DND-41 (cell line): ENCODE measurements at regions not wholly inside any gene's neighbourhood (a gene's known extent, or its start where the extent isn't known, plus 50 kb on each side); places are given as distances from the start of the nearest gene placed in this dataset.

Source experiments
- ATAC-seq: fragments of 200-7000 bp; cut with Tn5 transposase; 3 replicates; pipeline ENCODE4 v1.9.1; 2021; ENCODE audit warnings: low read depth; ENCODE audit not compliant: insufficient read depth
- DNase-seq: peaks from one replicate; pipeline ENCODE4 v3.0.0-alpha.2; 2020
- H2AFZ ChIP-seq: 2 replicates; pipeline ENCODE4 v1.6.0; 2012; ENCODE audit warnings: low read depth, low read length
- H3K27ac ChIP-seq: 2 replicates; pipeline ENCODE4 v1.5.1; 2012; ENCODE audit warnings: low read length, inconsistent platforms
- H3K27me3 ChIP-seq: fragments of 200-600 bp; sonication (generic); 2 replicates; pipeline ENCODE4 v1.6.0; 2012; ENCODE audit warnings: low read length, mild to moderate bottlenecking, inconsistent platforms; ENCODE audit not compliant: insufficient read depth, poor library complexity
- H3K36me3 ChIP-seq: 2 replicates; pipeline ENCODE4 v1.5.1; 2012; ENCODE audit warnings: low read length, inconsistent platforms; ENCODE audit not compliant: insufficient read depth
- H3K4me1 ChIP-seq: 2 replicates; pipeline ENCODE4 v1.5.1; 2012; ENCODE audit warnings: mild to moderate bottlenecking, low read length; ENCODE audit not compliant: insufficient read depth
- H3K4me2 ChIP-seq: 2 replicates; pipeline ENCODE4 v1.6.0; 2012; ENCODE audit warnings: mild to moderate bottlenecking, moderate library complexity, low read length, inconsistent platforms; ENCODE audit not compliant: insufficient read depth
- H3K4me3 ChIP-seq, 2 experiments: fragments of 200-600 bp in 1 of 2; shearing (Covaris generic) in 1 of 2; 2 replicates each; pipeline ENCODE4 v1.5.1; 2012 to 2016; ENCODE audit warnings: inconsistent platforms in 2 of 2, low read length in 2 of 2, mild to moderate bottlenecking in 2 of 2, low read depth in 1 of 2, moderate library complexity in 1 of 2
- H3K79me2 ChIP-seq: 2 replicates; pipeline ENCODE4 v1.6.0; 2012; ENCODE audit warnings: low read length, inconsistent platforms; ENCODE audit not compliant: insufficient read depth
- H3K9ac ChIP-seq: 2 replicates; pipeline ENCODE4 v1.6.0; 2012; ENCODE audit warnings: low read depth, mild to moderate bottlenecking, inconsistent platforms, low read length, moderate library complexity
- H3K9me3 ChIP-seq: 2 replicates; pipeline ENCODE4 v1.5.1; 2012; ENCODE audit warnings: low read length, moderate library complexity, mild to moderate bottlenecking, inconsistent platforms; ENCODE audit not compliant: insufficient read depth, severe bottlenecking
- H4K20me1 ChIP-seq: 2 replicates; pipeline ENCODE4 v1.6.0; 2012; ENCODE audit warnings: low read length; ENCODE audit not compliant: insufficient read depth
- CTCF ChIP-seq: IDR thresholded peaks from 2 replicates; pipeline ENCODE4 v1.5.1; 2012; ENCODE audit warnings: borderline replicate concordance, low read length, moderate library complexity, mild to moderate bottlenecking; ENCODE audit not compliant: poor library complexity, severe bottlenecking; ENCODE audit errors: extremely low read depth
- EZH2 ChIP-seq: IDR thresholded peaks from 3 replicates; pipeline ENCODE4 v1.6.1; 2012; ENCODE audit warnings: borderline replicate concordance, low read depth, mild to moderate bottlenecking, moderate library complexity, low read length, inconsistent platforms; ENCODE audit not compliant: severe bottlenecking

DNA sequence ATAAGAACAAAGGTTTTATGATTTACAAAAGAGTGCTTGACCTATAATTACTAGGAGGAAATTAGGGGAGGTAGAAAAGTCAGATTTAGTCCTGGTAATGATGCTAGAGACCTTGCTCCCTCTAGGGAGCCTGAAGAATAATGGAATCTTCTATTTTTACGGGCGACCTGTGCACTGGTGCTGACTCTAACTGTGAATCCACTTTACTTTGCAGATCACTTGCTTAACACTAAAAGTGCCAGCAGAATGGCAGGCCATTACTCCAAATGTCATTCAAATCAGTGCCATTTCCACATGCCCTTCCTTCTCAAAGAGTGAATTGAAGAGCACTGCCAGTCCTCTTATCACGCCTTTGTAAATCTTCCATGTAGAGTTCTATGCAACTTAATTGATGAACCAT, 359.4 kb upstream of the ARRDC3 start:
- Histone ChIP-seq H3K4me3 (no peak overlapping the region), H3K36me3 (no peaks in the 10 kb centered on the region), H3K27ac (no peak overlapping the region), H4K20me1 (no peaks in the 10 kb centered on the region), H3K4me2 (no peak overlapping the region), H3K4me1 (no peaks in the 10 kb centered on the region), H3K79me2 (no peaks in the 10 kb centered on the region), H3K9ac (no peak overlapping the region), H2AFZ (no peak overlapping the region), H3K27me3 (no peaks in the 10 kb centered on the region), H3K9me3 (no peaks in the 10 kb centered on the region)
- ATAC-seq = no peak
- DNase-seq = no peak
- TF ChIP-seq CTCF = no peak
- no peak for TF ChIP-seq EZH2

GRCh38 chr5:91741764-91742505, 358.8 kb upstream of the ARRDC3 start:
- Histone ChIP-seq H3K36me3 (no peaks in the 10 kb centered on the region), H3K4me3 (no peak overlapping the region), H3K27ac (no peak overlapping the region), H4K20me1 (no peaks in the 10 kb centered on the region), H3K9ac (no peak overlapping the region), H3K4me2 (no peak overlapping the region), H2AFZ (no peak overlapping the region), H3K79me2 (no peaks in the 10 kb centered on the region), H3K27me3 (no peaks in the 10 kb centered on the region), H3K9me3 (no peaks in the 10 kb centered on the region), H3K4me1 (no peaks in the 10 kb centered on the region)
- DNase-seq (no peak), ATAC-seq (no peak)
- no peak for TF ChIP-seq CTCF
- no peak for TF ChIP-seq EZH2

DNA sequence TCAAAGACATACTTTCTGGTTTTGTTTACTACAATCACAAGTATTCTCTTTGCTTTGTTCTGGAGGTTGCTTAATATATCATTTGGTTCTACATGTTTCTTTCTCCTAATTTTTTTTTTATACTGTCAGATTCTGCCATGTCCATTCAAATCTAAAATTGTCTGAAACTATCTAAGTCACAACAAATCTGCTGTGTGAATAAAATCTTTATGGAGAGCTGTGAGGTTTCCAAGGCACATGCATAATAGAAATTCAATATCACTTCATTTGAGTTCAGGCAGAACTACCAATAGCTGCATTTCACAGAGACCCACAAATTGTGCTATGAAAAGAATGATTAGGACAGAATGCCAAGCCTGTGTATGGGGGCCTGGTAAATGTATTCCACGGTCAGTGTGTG, 346.9 kb upstream of the ARRDC3 start:
- H3K27ac ChIP-seq = no peak overlapping the region
- H2AFZ ChIP-seq = no peak overlapping the region
- H3K9ac ChIP-seq = no peak overlapping the region
- H3K9me3 ChIP-seq = no peaks in the 10 kb centered on the region
- no peaks in the 10 kb centered on the region for H3K27me3 ChIP-seq
- no peaks in the 10 kb centered on the region for H3K79me2 ChIP-seq
- H3K4me1 ChIP-seq = no peaks in the 10 kb centered on the region
- no peak for TF ChIP-seq CTCF
- no peak for TF ChIP-seq EZH2
- H4K20me1 ChIP-seq = no peaks in the 10 kb centered on the region
- no peaks in the 10 kb centered on the region for H3K36me3 ChIP-seq
- no peak overlapping the region for H3K4me3 ChIP-seq
- no peak for ATAC-seq
- DNase-seq = no peak
- no peak overlapping the region for H3K4me2 ChIP-seq
